ENCODE measurements at regions not wholly inside any gene's neighbourhood (a gene's known extent, or its start where the extent isn't known, plus 50 kb on each side); places are given as distances from the start of the nearest gene placed in this dataset.

- Histone ChIP-seq H2AFZ (ENCODE audit: insufficient read depth, low read length, poor library complexity) (no peak overlapping the region), H2AK5ac (ENCODE audit: low read length) (no peak overlapping the region), H3K14ac (ENCODE audit: low read length) (no peak overlapping the region), H4K8ac (ENCODE audit: low read depth, low read length) (no peak overlapping the region), H3K36me3 (ENCODE audit: control insufficient read depth in 1 of 2, insufficient read depth in 2 of 2, low read length in 2 of 2) (no peaks in the 10 kb centered on the region), H4K12ac (ENCODE audit: low read depth, low read length) (no peak overlapping the region), H2BK12ac (ENCODE audit: low read length) (no peak overlapping the region), H3K27ac (ENCODE audit: low read depth, low read length) (no peak overlapping the region), H3K9ac (ENCODE audit: low read length) (no peak overlapping the region), H3K79me1 (ENCODE audit: low read length) (no peaks in the 10 kb centered on the region), H3K4ac (ENCODE audit: low read depth, low read length) (no peak overlapping the region), H3K9me3 (ENCODE audit: insufficient read depth, low read depth, low read length) (no peaks in the 10 kb centered on the region), H3K4me1 (ENCODE audit: control insufficient read depth in 1 of 2, insufficient read depth in 2 of 2, low read length in 2 of 2) (no peaks in the 10 kb centered on the region), H3K23ac (ENCODE audit: low read length) (no peak overlapping the region), H2BK120ac (ENCODE audit: insufficient read depth, low read length, poor library complexity) (no peak overlapping the region), H3K27me3 (ENCODE audit: insufficient read depth, low read length) (no peaks in the 10 kb centered on the region), H2BK5ac (ENCODE audit: low read depth, low read length, poor library complexity) (no peak overlapping the region), H3K4me3 (ENCODE audit: low read depth, low read length) (no peak overlapping the region), H4K91ac (ENCODE audit: low read depth, low read length) (no peak overlapping the region), H3K4me2 (ENCODE audit: low read length) (no peak overlapping the region), H3K18ac (ENCODE audit: low read length) (no peak overlapping the region), H3K79me2 (ENCODE audit: control insufficient read depth, insufficient read depth, low read length, poor library complexity) (no peaks in the 10 kb centered on the region)
- no CpG with 5 or more reads among the region's 11 CpGs for WGBS (ENCODE audit: extremely low coverage, insufficient coverage, insufficient read length)
- DNase-seq = no peak
Observed at GRCh38 chr4:176607807-176608206, 184.9 kb downstream of the VEGFC start.

- no peak overlapping the region for H3K4ac ChIP-seq (ENCODE audit: low read depth, low read length)
- no peaks in the 10 kb centered on the region for H3K79me2 ChIP-seq (ENCODE audit: control insufficient read depth, insufficient read depth, low read length, poor library complexity)
Observed at GRCh38 chr4:176608346-176608745, 184.4 kb downstream of the VEGFC start.

GRCh38 chr4:176610594-176610993, 182.1 kb downstream of the VEGFC start:
- no CpG with 5 or more reads among the region's 2 CpGs for WGBS (ENCODE audit: extremely low coverage, insufficient coverage, insufficient read length)
- Histone ChIP-seq H3K9me3 (ENCODE audit: insufficient read depth, low read depth, low read length) (no peaks in the 10 kb centered on the region), H2AFZ (ENCODE audit: insufficient read depth, low read length, poor library complexity) (no peak overlapping the region)

More at GRCh38 chr4:176608346-176608745, 184.4 kb downstream of the VEGFC start:
- Histone ChIP-seq H3K23ac (ENCODE audit: low read length) (no peak overlapping the region), H3K36me3 (ENCODE audit: control insufficient read depth in 1 of 2, insufficient read depth in 2 of 2, low read length in 2 of 2) (no peaks in the 10 kb centered on the region), H3K79me1 (ENCODE audit: low read length) (no peaks in the 10 kb centered on the region), H3K27ac (ENCODE audit: low read depth, low read length) (no peak overlapping the region), H4K12ac (ENCODE audit: low read depth, low read length) (no peak overlapping the region), H3K18ac (ENCODE audit: low read length) (no peak overlapping the region), H2AK5ac (ENCODE audit: low read length) (no peak overlapping the region), H3K27me3 (ENCODE audit: insufficient read depth, low read length) (no peaks in the 10 kb centered on the region), H3K9ac (ENCODE audit: low read length) (no peak overlapping the region), H2BK12ac (ENCODE audit: low read length) (no peak overlapping the region), H3K4me2 (ENCODE audit: low read length) (no peak overlapping the region), H2BK5ac (ENCODE audit: low read depth, low read length, poor library complexity) (no peak overlapping the region), H3K4me1 (ENCODE audit: control insufficient read depth in 1 of 2, insufficient read depth in 2 of 2, low read length in 2 of 2) (no peaks in the 10 kb centered on the region), H3K4me3 (ENCODE audit: low read depth, low read length) (no peak overlapping the region), H4K8ac (ENCODE audit: low read depth, low read length) (no peak overlapping the region), H2BK120ac (ENCODE audit: insufficient read depth, low read length, poor library complexity) (no peak overlapping the region), H3K9me3 (ENCODE audit: insufficient read depth, low read depth, low read length) (no peaks in the 10 kb centered on the region), H4K91ac (ENCODE audit: low read depth, low read length) (no peak overlapping the region), H3K14ac (ENCODE audit: low read length) (no peak overlapping the region), H2AFZ (ENCODE audit: insufficient read depth, low read length, poor library complexity) (no peak overlapping the region)
- no CpG with 5 or more reads among the region's 2 CpGs for WGBS (ENCODE audit: extremely low coverage, insufficient coverage, insufficient read length)
- no peak for DNase-seq

GRCh38 chr4:176611381-176611780, 181.3 kb downstream of the VEGFC start:
- Histone ChIP-seq H4K91ac (ENCODE audit: low read depth, low read length) (no peak overlapping the region), H3K18ac (ENCODE audit: low read length) (no peak overlapping the region), H3K36me3 (ENCODE audit: control insufficient read depth in 1 of 2, insufficient read depth in 2 of 2, low read length in 2 of 2) (no peaks in the 10 kb centered on the region), H2BK5ac (ENCODE audit: low read depth, low read length, poor library complexity) (no peak overlapping the region), H2BK120ac (ENCODE audit: insufficient read depth, low read length, poor library complexity) (no peak overlapping the region), H4K12ac (ENCODE audit: low read depth, low read length) (no peak overlapping the region), H3K9ac (ENCODE audit: low read length) (no peak overlapping the region), H2AFZ (ENCODE audit: insufficient read depth, low read length, poor library complexity) (no peak overlapping the region), H3K4me2 (ENCODE audit: low read length) (no peak overlapping the region), H3K27ac (ENCODE audit: low read depth, low read length) (no peak overlapping the region), H2AK5ac (ENCODE audit: low read length) (no peak overlapping the region), H3K14ac (ENCODE audit: low read length) (no peak overlapping the region), H3K4me3 (ENCODE audit: low read depth, low read length) (no peak overlapping the region), H2BK12ac (ENCODE audit: low read length) (no peak overlapping the region), H3K9me3 (ENCODE audit: insufficient read depth, low read depth, low read length) (no peaks in the 10 kb centered on the region), H3K4ac (ENCODE audit: low read depth, low read length) (no peak overlapping the region), H3K4me1 (ENCODE audit: control insufficient read depth in 1 of 2, insufficient read depth in 2 of 2, low read length in 2 of 2) (no peaks in the 10 kb centered on the region), H4K8ac (ENCODE audit: low read depth, low read length) (no peak overlapping the region), H3K79me2 (ENCODE audit: control insufficient read depth, insufficient read depth, low read length, poor library complexity) (no peaks in the 10 kb centered on the region), H3K27me3 (ENCODE audit: insufficient read depth, low read length) (no peaks in the 10 kb centered on the region), H3K79me1 (ENCODE audit: low read length) (no peaks in the 10 kb centered on the region), H3K23ac (ENCODE audit: low read length) (no peak overlapping the region)
- no CpG with 5 or more reads among the region's 1 CpG for WGBS (ENCODE audit: extremely low coverage, insufficient coverage, insufficient read length)
- no peak for DNase-seq

More at GRCh38 chr4:176610594-176610993, 182.1 kb downstream of the VEGFC start:
- Histone ChIP-seq H3K9ac (ENCODE audit: low read length) (no peak overlapping the region), H3K4me3 (ENCODE audit: low read depth, low read length) (no peak overlapping the region), H3K79me2 (ENCODE audit: control insufficient read depth, insufficient read depth, low read length, poor library complexity) (no peaks in the 10 kb centered on the region), H4K12ac (ENCODE audit: low read depth, low read length) (no peak overlapping the region), H3K4me1 (ENCODE audit: control insufficient read depth in 1 of 2, insufficient read depth in 2 of 2, low read length in 2 of 2) (no peaks in the 10 kb centered on the region), H2BK5ac (ENCODE audit: low read depth, low read length, poor library complexity) (no peak overlapping the region), H3K14ac (ENCODE audit: low read length) (no peak overlapping the region), H2AK5ac (ENCODE audit: low read length) (no peak overlapping the region), H2BK120ac (ENCODE audit: insufficient read depth, low read length, poor library complexity) (no peak overlapping the region), H4K8ac (ENCODE audit: low read depth, low read length) (no peak overlapping the region), H3K27ac (ENCODE audit: low read depth, low read length) (no peak overlapping the region), H3K18ac (ENCODE audit: low read length) (no peak overlapping the region), H3K27me3 (ENCODE audit: insufficient read depth, low read length) (no peaks in the 10 kb centered on the region), H2BK12ac (ENCODE audit: low read length) (no peak overlapping the region), H3K79me1 (ENCODE audit: low read length) (no peaks in the 10 kb centered on the region), H3K4ac (ENCODE audit: low read depth, low read length) (no peak overlapping the region), H3K4me2 (ENCODE audit: low read length) (no peak overlapping the region), H3K36me3 (ENCODE audit: control insufficient read depth in 1 of 2, insufficient read depth in 2 of 2, low read length in 2 of 2) (no peaks in the 10 kb centered on the region), H3K23ac (ENCODE audit: low read length) (no peak overlapping the region), H4K91ac (ENCODE audit: low read depth, low read length) (no peak overlapping the region)
- no peak for DNase-seq
